ENCODE measurements at regions not wholly inside any gene's neighbourhood (a gene's known extent, or its start where the extent isn't known, plus 50 kb on each side); places are given as distances from the start of the nearest gene placed in this dataset.

DNA sequence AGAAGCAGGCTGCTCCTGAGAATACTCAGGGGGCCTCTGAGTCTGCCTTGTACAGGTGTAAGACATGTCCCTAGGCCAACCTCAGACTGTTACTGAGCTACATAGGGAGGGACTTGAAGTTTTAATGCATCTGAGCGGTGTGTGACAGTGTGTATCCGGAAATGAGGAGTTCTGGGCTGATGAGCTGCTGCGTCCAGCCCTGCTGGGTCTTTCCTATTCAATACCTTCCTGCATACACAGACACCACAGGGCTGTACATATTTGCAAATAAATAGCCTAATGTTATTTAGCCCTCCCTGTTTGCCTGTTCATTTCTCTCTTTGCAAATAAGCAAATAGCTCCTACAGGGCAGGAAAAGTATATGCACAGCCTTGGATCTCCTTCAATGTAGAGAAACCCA is 134.7 kb upstream of the KIRREL3 start:
- TF ChIP-seq POLR2A (IDR thresholded peaks at IDR 0.05; ENCODE audit: low read depth, low read length) (no peak), FOS (IDR thresholded peaks at IDR 0.05; ENCODE audit: low read depth, low read length) (no peak), CEBPB (IDR thresholded peaks at IDR 0.05; ENCODE audit: low read depth, low read length) (no peak), RCOR1 (IDR thresholded peaks at IDR 0.05; ENCODE audit: insufficient replicate concordance, low read length) (no peak), MAFK (IDR thresholded peaks at IDR 0.05; ENCODE audit: low read depth, low read length) (no peak), CHD1 (IDR thresholded peaks at IDR 0.05; ENCODE audit: low read depth, low read length) (no peak), RAD21 (IDR thresholded peaks at IDR 0.05; ENCODE audit: low read length) (no peak)
- TF ChIP-seq, protein P1, sequence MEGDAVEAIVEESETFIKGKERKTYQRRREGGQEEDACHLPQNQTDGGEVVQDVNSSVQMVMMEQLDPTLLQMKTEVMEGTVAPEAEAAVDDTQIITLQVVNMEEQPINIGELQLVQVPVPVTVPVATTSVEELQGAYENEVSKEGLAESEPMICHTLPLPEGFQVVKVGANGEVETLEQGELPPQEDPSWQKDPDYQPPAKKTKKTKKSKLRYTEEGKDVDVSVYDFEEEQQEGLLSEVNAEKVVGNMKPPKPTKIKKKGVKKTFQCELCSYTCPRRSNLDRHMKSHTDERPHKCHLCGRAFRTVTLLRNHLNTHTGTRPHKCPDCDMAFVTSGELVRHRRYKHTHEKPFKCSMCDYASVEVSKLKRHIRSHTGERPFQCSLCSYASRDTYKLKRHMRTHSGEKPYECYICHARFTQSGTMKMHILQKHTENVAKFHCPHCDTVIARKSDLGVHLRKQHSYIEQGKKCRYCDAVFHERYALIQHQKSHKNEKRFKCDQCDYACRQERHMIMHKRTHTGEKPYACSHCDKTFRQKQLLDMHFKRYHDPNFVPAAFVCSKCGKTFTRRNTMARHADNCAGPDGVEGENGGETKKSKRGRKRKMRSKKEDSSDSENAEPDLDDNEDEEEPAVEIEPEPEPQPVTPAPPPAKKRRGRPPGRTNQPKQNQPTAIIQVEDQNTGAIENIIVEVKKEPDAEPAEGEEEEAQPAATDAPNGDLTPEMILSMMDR (conservative IDR thresholded peaks at IDR 0.05; ENCODE audit: low read depth, low read length), result no peak
- TF ChIP-seq, protein P2, sequence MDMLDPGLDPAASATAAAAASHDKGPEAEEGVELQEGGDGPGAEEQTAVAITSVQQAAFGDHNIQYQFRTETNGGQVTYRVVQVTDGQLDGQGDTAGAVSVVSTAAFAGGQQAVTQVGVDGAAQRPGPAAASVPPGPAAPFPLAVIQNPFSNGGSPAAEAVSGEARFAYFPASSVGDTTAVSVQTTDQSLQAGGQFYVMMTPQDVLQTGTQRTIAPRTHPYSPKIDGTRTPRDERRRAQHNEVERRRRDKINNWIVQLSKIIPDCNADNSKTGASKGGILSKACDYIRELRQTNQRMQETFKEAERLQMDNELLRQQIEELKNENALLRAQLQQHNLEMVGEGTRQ (IDR thresholded peaks at IDR 0.05; ENCODE audit: low read depth, low read length), result no peak
